ENCODE measurements at regions not wholly inside any gene's neighbourhood (a gene's known extent, or its start where the extent isn't known, plus 50 kb on each side); places are given as distances from the start of the nearest gene placed in this dataset.

DNA sequence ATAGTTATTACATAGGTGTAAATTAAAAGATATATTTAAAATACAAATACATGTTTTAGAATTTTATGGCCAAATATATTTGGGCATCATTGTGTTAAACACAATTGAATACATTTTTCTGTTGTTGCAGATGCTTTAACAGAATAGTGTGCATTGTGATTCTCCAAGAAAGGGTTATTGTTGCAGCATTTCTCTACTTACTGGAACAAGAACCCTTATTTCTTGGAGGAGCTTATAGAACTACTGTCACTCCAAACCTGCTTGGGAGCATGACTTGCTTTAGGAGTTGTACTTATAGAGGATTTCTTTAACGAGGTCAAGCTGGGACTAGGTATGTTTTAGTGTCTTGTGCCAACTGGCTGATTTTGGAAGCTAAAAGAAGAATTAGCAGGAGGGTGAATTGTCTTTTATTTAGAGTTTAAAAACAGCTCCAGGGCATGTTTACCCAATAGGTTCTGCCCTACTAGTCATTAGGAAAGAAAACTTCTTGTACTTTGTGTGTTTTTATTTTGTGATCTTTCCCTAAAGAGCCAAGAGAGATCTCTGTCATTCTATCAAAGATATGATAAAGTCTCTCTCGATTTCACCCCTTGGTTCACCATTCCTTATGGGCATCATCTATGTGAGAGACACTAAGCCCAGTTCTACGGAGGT, 279.8 kb upstream of the SALL1 start:
- no peak for DNase-seq (ENCODE audit: low read depth)

DNA sequence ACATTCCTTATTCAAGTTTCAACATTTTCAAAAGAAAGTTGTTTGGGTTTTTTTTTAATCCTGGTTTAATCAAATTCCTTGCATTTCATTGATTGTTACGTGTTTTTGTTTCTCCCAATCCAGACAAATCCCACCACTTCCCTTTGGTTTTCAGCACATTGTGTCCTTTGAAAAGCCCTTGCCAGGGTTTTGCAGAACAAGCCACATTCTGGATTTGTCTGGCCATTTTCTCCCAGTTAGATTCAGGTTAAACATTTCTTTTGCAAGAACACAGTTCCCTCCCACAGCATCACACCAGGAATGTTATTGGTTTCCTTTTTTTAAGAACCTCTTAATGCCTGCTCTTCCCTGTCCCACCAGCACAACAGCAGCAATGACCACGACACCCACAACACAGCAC, 278.0 kb upstream of the SALL1 start:
- no peak for DNase-seq (ENCODE audit: low read depth)

DNA sequence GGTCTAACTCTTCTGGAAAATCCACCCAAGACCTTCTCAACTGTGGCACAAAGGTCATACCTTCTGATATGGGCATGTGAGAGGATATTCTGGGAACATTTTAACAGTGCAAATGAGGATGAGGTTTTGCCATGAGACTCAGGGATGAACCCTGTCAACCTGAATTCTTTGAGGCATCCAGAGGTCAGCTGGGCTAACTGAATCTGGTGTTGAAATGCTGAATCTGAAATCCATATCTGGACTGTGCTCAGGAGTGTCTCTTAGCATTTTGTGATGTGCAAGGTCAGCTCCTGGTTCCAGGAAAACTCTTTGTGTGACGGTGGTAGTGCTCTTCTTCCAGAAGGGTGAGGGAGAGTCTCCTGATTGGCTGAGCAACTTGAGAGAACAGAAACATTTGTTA, 276.0 kb upstream of the SALL1 start:
- DNase-seq (ENCODE audit: low read depth) = no peak

DNA sequence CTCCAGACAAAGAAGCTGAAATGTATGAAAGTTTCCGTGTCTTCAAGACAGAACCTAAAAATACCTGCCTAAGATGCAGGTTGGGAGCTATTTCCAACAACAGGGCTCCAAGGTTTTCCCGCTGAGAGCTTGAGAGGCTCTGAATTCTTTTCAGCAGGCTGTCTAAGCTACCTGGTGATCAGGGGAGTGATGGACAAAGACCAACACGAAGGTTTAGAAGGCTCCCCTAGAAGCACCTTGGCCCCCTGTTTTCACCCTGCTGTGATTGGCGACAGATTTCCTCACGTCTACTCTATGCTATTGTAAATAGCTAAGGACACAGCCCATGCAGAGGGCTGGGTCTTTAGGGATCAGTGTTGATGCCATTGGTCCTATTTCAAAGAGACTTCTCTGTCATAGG, 275.2 kb upstream of the SALL1 start:
- DNase-seq (ENCODE audit: low read depth) = no peak

DNA sequence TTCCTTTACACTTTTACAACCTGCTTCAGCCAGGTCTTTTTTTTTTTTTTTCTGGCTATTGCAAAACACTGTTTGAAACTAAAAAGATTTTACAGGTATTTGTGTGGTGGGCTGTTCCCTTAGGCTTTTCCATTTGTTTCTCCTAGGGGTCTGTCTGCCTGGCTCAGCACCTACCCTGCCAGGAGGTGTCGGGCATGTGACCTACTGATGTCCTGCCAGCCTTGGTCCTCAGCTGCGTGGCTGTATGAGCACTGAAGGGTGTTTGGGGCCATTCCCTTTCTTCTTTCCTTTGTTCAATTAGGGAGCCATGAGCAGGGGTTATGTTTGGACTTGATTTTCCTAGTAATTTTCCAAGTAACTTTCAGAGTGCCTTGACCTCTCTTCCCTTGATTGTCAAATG, 269.2 kb upstream of the SALL1 start:
- no peak for DNase-seq (ENCODE audit: low read depth)

DNA sequence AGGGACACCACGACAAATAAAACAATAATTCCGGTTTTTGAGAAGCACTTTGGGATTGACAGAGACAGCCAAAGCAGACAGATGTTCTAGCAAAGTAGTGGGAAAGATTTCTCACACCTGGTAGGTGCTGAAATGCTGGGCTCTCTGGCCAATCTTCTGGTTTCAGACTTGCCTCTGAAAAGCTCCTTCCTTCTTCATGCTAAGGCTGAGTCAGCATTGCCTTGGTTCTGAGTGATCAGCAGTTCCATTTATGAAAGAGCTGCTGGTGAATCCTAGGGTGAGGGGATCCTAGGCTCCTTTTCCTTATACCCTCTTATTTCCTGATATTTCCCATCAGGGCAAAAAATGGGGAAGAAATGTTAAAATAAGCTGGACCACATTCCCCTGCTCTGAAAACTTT, 268.7 kb upstream of the SALL1 start:
- no peak for DNase-seq (ENCODE audit: low read depth)

DNA sequence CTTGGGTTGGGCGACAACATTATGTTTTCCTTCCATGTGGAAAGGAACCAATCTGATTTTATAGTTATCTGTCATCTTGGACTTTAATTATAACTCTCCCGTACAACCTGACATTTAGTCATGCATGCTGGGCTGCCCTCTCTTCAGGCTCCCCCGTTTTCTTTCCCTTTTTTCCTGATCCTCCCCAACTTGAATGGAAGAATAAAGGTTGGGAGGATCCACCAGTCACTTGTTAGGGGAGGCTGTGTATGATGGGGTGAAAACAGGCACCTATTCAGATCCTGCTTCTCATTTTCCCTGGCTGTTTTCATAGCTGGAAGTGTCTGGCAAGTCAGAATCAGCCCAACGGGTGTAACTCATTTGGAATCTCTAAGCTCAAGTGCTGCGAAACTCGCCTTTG, 267.2 kb upstream of the SALL1 start:
- DNase-seq (ENCODE audit: low read depth) = no peak

DNA sequence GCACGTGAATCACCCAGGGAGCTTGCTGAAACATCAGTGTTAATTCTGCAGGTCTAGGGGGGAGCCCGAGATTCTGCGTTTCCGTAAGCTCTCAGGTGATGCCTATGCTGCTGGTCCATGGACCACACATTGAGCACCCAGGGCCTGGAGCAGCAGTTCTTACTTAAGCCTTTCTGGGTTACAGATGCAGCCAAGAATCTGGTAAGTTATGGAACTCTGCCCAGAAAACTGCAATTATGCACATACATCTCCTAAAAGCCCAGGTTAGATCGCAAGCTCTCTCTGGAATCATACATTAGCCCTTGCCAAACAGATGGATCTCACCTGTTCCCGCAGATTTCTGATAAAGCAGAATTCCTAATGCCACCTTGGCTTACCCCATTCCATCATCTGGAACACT, 265.9 kb upstream of the SALL1 start:
- DNase-seq (ENCODE audit: low read depth) = no peak

DNA sequence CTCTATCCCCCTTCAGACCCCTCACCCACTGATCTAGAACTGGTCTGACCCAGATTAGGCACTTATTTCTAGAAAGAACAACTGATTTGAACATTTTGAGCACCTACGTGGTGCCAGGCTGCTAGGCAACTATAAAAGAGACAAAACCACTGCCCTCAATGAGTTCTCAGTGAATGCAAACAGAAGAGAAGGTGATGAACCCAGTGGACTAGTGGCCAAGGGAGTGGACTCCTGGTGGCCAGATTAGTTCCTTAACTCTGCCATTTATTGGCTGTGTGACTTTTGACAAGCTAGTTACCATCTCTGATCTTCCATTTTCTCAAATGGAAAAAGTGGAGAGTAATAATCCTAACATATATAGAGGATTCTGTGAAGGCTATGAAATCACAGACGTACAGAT, 259.1 kb upstream of the SALL1 start:
- DNase-seq (ENCODE audit: low read depth) = no peak

DNA sequence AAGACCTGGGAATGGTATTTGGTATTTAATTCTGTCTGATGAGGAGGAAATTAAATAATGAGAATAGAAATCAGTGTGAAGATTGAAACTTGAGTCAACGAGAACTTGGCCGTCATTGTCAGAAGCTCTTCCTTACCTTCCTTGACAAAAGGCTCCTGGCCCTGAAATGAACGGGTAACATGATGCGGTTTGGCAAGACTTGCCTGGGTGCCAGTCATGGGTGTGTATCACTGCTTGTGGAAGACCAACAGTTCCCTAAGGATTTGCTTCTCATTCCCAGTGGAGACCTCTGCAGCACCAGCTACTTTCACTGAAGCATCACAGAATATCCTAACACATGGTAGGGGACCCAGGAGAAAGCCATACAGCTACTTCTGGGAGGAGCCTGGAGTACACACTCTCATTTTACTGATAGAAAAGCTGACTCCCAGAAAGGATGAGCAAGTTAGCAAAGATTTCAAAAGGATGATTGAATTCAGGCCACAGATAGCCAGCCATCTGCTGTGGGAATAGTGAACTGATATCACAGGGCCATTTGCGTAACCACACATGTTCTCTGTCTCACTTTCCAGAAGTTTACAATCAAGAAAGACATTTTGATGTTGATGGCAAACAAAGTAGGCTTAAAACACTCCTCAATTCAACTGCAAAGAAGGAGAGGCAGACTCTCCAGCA, 258.1 kb upstream of the SALL1 start:
- DNase-seq (ENCODE audit: low read depth) = no peak

DNA sequence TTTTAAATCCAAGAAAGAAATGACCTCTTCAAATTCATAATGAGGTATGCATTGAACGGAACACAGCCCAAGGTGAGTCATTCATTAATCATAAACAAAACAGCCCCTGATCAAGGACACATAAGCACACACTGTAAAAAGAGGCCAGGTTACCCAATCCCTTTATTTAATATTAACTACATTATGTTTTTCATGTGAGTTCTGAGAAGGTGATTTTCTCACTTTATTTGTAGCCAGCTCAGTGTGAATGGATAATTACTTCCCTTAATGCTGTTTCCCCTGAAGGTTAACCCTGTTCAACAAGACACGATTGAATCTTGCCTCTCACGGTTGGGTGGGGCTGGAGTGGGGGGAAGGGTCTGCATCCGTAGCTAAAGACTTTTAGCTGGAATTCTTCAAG, 257.3 kb upstream of the SALL1 start:
- DNase-seq (ENCODE audit: low read depth) = no peak

DNA sequence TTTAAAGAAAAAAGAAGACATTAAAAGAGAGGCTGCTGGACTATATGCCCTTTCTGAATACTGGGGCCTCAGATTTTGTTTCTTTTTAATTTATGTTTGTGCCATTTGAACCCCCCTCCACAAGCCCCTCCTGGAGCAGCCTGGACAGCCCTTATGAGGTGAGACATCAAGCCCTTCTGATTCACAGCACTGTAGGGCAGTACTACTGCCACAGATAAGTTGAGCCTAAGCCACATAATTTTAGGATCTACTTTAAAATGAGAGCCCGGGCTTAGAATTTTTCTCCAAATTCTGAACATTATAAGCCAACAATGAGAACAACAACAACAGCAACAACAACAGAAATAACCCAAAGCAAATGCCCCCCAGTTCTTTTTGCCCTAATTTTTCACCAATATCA, 256.9 kb upstream of the SALL1 start:
- DNase-seq (ENCODE audit: low read depth) = no peak

DNA sequence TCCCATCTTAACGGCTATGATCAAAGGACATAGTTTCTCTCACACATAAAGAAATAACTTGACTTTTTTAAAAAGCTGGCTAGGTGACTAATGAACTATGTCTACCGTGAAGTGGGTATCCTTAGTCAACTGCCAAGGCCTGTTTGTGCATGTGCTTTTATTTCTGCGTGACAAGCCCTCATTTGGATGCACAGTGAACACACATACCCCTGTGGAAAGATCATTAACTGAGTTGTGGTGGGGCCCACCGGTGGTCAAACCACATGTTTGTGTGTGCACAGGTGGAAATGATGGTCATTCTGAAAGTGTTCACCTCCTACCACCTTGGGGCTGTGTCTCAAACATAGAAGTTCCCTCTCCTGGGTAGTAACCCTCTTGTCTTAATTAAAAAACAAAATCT, 256.1 kb upstream of the SALL1 start:
- DNase-seq (ENCODE audit: low read depth) = no peak

DNA sequence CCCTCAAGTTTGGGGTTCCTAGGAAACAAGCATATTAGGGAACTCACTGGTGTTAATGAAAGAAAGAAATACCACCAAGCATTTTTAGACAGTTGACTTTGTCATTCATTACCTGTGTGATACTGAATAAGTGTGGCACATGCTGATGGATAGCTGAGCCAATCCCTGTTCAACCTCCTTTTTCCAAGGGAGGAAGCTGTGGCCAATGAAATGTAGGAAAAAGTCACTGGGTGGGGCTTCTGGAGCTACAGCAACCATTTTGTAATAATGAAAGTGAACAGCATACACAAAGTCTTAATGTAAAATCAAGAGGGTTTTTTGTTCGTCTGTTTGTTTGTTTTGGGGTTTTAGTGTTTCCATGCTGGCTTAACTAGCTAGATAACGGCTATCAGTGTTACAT, 254.3 kb upstream of the SALL1 start:
- no peak for DNase-seq (ENCODE audit: low read depth)

DNA sequence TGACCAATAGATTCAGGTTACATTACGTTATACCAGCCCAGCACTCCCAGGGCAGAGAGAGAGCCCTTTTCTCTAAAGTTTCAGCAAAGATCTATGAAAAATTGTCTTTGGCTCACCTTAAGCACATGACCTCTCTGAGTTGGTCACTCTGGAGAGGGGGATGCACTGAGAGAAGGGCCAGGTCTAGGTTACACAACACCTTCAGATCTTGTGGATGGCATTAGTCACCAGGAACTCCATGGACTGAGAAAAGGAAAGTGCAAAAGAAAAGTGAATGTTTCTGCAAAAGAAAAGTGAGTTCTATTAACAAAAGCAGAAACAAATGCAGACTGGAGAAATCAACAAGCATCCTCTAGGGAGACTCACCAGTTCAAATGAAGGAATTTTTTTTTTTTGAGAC, 253.3 kb upstream of the SALL1 start:
- no peak for DNase-seq (ENCODE audit: low read depth)

DNA sequence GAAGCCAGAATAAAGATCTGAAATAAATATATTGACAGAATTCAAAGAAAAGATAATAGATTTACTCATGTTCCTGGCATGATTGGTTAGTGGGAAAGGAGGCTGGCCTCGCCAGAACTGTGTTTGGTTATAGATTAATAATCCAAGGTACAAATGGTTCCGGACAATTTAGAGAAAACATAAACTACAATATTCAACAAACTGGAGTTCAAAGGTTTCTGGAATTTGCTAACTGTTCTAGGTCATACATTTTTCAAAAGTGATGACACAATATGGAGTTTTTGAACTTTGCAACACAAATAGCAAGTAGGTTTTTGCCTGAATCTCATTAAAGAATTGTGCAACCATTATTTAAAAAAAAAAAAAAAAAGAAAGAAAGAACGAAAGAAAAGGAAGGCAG, 251.7 kb upstream of the SALL1 start:
- DNase-seq (ENCODE audit: low read depth) = no peak

DNA sequence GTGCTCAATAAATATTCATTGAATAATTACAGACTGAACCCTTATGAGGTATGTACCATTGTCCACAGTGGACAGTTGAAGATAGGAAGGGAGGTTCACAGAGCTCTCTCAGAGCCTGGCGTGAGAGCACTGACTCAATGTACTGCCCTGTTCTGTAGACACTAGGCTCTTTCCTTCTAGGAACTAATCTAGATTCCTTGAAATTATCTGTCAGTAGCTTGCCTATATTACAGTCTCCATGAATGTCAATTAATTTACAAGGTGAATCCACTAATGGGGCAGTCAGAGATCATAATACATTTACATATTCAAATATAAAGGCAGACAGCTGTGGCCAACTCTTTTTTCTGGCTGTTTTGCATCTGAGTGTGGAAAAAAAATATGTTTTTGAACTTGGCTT, 251.2 kb upstream of the SALL1 start:
- DNase-seq (ENCODE audit: low read depth) = no peak

DNA sequence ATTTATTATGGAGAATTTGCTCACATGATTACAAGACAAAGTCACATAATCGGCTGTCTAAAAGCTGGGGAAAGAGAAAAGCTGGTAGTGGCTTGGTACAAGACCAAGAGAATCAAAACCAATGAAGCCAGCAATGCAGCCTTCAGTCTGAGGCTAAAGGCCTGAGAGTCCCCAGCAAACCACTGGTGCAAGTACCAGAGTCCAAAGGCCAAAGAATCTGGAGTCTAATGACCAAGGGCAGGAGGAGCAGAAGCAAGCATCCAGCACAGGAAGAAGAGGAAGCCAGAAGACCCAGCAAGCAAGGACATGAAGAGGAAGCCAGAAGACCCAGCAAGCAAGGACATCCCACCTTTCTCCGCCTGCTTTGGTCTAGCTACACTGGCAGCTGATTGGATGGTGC, 250.6 kb upstream of the SALL1 start:
- no peak for DNase-seq (ENCODE audit: low read depth)

DNA sequence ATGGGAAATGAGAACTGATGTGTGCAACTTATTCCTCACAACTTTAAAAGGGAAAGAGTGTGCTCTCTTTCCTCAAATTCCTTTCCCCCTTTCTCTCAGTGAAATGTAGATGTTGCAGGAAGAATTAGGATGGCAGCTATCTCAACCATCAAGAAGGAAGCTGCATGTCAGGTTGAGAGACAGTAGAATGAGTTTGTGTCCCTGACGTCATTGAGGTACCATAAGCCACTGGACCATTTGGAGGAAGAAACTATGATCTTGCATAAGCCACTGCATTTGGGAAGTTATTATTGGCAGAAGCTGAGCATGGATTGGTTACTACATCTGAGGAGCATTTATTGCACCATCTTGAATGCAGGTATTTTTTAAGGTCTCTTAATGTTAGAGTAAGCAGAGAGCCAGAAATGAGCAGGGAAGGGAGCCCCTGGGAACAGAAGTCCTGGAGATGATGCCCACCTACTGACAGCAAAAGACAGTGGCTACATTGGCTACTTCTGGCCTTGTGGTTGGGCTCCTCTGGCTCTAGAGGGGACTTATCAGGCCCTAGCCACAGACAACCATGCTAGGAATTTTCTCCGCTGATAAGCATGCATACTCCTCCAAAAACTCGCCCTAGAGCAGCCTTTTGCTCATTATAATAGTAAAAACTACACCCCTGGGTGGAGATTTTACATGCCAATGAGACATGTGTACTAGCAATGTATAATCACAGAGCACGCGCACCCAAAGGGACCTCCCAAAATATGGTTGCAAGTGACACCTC, 249.0 kb upstream of the SALL1 start:
- DNase-seq (ENCODE audit: low read depth) = no peak

DNA sequence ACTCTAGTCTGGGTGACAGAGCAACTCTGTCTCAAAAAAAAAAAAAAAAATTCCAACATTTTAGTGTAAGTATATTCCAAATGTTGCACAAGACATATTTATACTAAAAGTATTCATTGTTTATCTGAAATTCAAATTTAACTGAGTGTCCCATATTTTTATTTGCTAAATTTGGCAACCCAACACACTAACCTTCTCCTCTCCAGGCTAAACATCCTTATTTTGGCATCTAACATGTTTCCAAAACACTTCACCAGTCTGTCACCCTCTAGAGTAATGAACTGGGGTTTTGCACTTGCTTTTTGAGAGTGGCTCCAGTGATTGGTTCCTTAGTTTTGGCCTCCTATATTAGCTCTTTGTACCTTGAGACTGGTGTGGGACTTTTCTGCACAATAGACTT, 243.4 kb upstream of the SALL1 start:
- DNase-seq (ENCODE audit: low read depth) = no peak

DNA sequence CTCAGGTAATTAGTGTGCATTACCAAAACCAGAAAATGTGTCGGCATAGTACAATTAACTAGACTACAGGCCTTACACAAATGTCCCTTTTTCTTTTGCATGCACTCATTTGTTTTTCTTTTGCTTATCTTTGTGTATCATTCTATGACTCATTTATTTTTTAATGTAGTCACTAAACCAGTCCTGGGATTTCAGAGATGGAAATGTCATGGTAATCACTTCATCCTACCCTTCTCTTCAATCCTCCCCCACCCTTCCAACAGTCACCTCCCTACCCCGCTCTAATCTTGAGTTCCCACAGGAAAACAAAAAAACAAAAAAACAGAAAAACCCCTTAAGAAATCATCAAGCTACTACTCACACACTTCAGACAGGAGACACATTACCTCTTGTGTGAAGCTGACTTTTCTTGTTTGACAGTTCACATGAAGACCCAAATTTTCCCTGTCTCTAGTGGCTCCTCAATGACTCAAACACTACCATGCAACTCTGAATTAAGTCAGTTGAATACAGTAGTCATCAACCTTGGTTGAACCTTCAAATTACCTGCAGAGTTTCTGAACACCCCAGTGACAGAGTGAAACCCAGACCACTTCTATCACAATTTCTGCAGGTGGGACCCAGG, 242.4 kb upstream of the SALL1 start:
- DNase-seq (ENCODE audit: low read depth) = no peak

DNA sequence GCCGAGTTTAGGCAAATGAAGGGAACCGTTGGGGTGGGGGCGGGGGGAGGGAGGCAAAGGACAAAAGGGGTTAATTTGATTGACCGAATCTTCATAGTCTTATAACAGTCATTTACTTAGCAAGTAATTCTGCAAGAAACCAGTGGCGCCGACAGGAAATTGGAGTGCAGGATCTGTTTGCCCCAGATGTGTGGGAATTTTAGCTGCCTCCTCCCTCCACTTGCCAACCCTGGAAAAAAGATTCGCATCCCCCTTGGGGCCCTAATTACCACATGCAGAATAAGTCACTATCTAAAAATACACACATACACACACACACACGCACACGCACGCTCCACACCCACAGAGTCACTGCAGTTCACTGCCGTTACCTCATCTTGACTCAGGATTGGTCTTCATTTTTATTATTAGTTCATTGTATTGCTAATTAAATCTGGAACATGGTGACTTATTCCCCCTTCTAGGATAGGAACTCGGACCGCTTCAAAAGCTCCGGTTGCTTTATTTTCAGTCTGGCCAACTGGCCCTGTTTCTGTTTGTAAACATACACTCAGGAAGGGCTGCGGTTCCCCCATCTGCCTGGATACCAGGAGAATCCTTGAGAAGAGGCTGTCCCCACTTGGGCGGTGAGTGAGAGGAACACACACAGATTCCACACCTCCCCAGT, 241.6 kb upstream of the SALL1 start:
- DNase-seq (ENCODE audit: low read depth) = no peak

All from stimulated activated CD8-positive, alpha-beta memory T cell treated with anti-CD3 and anti-CD28 coated beads, Interleukin-12 subunit alpha, Interleukin-12 subunit beta, amount 100 ng/mL, for 1 hour (primary cell).